ENCODE measurements at regions not wholly inside any gene's neighbourhood (a gene's known extent, or its start where the extent isn't known, plus 50 kb on each side); places are given as distances from the start of the nearest gene placed in this dataset.

GRCh38 chr1:164930833-164931232 lies 371.8 kb downstream of the PBX1 start:
- TF ChIP-seq CTCF (IDR thresholded peaks at IDR 0.05; ENCODE audit: poor library complexity, severe bottlenecking) (no peak), EZH2 (IDR thresholded peaks at IDR 0.05; ENCODE audit: borderline replicate concordance, insufficient read depth, low read length, poor library complexity, severe bottlenecking) (no peak), POLR2AphosphoS5 (IDR thresholded peaks at IDR 0.05) (no peak), EP300 (conservative IDR thresholded peaks at IDR 0.05; ENCODE audit: poor library complexity, severe bottlenecking) (no peak), TAF1 (IDR thresholded peaks at IDR 0.05; ENCODE audit: low read depth) (no peak), REST (IDR thresholded peaks at IDR 0.05; ENCODE audit: borderline replicate concordance) (no peak), RAD21 (conservative IDR thresholded peaks at IDR 0.05) (no peak), MXI1 (conservative IDR thresholded peaks at IDR 0.05; ENCODE audit: poor library complexity, severe bottlenecking) (no peak)
